Tibial artery (tissue), 4 donors: ENCODE measurements at regions not wholly inside any gene's neighbourhood (a gene's known extent, or its start where the extent isn't known, plus 50 kb on each side); places are given as distances from the start of the nearest gene placed in this dataset.

Experiments
- DNase-seq, 2 donors: peaks; one replicate each; pipeline ENCODE4 v3.0.0-alpha.2; 2019
- H3K27ac ChIP-seq, 2 donors: fragments of 200-600 bp; sonication (generic) in 1 of 2; 1 replicate in 1 of 2; 2 replicates in 1 of 2; pipeline ENCODE4 v1.5.1; 2018 to 2019; ENCODE audit warnings: mild to moderate bottlenecking in 1 of 2
- H3K27me3 ChIP-seq, 2 donors: fragments of 200-600 bp; sonication (generic) in 1 of 2; one replicate each; pipeline versions ENCODE4 v1.5.1 to v1.6.0; 2016 to 2019
- H3K36me3 ChIP-seq, 3 donors: fragments of 200-600 bp; sonication (generic) in 2 of 3; one replicate each; pipeline ENCODE4 v1.5.1; 2016 to 2019; ENCODE audit warnings: mild to moderate bottlenecking in 2 of 3
- H3K4me1 ChIP-seq, 4 donors: fragments of 200-600 bp; sonication (generic) in 2 of 4; 1 replicate in 3 of 4; 2 replicates in 1 of 4; pipeline ENCODE4 v1.5.1; 2016 to 2019
- H3K4me3 ChIP-seq, 2 donors: fragments of 200-600 bp; sonication (generic) in 1 of 2; 1 replicate in 1 of 2; 2 replicates in 1 of 2; pipeline ENCODE4 v1.5.1; 2018 to 2019; ENCODE audit warnings: mild to moderate bottlenecking in 2 of 2
- H3K9me3 ChIP-seq, 3 donors: fragments of 200-600 bp; sonication (generic) in 1 of 3; one replicate each; pipeline ENCODE4 v1.5.1; 2016 to 2019
- intact Hi-C: fragments of 100-400 bp; cut with DNase I; formaldehyde crosslinking; loops from one replicate; pipeline ENCODE4 v1.15.0; 2023; ENCODE audit warnings: low total_unique reads
- TF ChIP-seq, protein P1 (sequence below), 2 experiments: fragments of 200-600 bp in 1 of 2; fragments of 450-650 bp in 1 of 2; IDR thresholded peaks; one replicate each; pipeline ENCODE4 v1.5.1; 2017 to 2019; ENCODE audit warnings: antibody characterized with exemption in 2 of 2, mild to moderate bottlenecking in 1 of 2, moderate library complexity in 1 of 2

DNA sequence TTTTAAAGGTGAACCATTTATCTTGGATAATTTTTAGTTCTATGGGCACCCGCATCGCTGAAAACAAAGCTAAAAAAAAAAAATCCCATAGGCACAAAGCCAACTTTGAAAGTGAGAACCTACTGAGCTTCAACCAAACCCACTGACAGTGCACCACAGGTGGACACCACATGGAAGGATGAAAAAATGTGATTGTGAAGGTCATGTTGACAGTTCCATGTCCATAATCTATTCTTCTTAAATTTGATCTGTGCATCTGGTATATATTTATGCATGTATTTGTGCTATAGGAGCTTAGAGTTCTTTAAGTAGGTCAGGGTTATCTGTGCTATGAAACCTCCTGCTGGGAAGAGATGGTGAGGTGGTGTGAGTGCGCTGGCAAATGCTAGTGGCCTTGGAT lies 374.3 kb downstream of the SPRY1 start:
- H3K4me3 ChIP-seq, result no peak overlapping the region
- H3K9me3 ChIP-seq, result no peaks in the 10 kb centered on the region
- no peak for DNase-seq
- H3K4me1 ChIP-seq, result no peaks in the 10 kb centered on the region
- H3K27ac ChIP-seq, result no peak overlapping the region
- TF ChIP-seq, protein P1, sequence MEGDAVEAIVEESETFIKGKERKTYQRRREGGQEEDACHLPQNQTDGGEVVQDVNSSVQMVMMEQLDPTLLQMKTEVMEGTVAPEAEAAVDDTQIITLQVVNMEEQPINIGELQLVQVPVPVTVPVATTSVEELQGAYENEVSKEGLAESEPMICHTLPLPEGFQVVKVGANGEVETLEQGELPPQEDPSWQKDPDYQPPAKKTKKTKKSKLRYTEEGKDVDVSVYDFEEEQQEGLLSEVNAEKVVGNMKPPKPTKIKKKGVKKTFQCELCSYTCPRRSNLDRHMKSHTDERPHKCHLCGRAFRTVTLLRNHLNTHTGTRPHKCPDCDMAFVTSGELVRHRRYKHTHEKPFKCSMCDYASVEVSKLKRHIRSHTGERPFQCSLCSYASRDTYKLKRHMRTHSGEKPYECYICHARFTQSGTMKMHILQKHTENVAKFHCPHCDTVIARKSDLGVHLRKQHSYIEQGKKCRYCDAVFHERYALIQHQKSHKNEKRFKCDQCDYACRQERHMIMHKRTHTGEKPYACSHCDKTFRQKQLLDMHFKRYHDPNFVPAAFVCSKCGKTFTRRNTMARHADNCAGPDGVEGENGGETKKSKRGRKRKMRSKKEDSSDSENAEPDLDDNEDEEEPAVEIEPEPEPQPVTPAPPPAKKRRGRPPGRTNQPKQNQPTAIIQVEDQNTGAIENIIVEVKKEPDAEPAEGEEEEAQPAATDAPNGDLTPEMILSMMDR (IDR thresholded peaks at IDR 0.05), result no peak
- no peaks in the 10 kb centered on the region for H3K36me3 ChIP-seq
- intact Hi-C loops, result loop anchor here (10.0 kb wide), 1 partner anchor 494 kb away; no protein-coding TSS in a partner anchor
- no peaks in the 10 kb centered on the region for H3K27me3 ChIP-seq

DNA sequence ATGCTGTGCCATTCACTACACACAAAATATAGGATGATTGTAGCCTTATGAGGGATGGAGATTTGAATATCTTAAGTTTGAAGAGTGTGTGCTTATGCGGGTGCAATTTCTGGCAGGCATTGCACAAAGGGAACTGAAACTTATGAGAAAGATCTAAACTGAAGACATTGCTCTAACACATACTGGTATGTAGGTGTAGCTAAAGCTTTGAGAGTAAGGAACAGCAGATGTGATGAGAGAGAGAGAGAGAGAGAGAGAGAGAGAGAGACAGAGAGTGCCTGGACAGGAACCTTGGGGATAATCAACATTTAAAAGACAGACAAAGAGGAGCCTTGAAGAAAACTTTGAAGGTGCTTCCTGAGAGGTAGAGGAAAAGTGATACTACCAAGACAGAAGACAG lies 379.7 kb downstream of the SPRY1 start:
- no peak for DNase-seq
- H3K9me3 ChIP-seq, result no peaks in the 10 kb centered on the region
- intact Hi-C loops, result loop anchor here (10.0 kb wide), 1 partner anchor 489 kb away; no protein-coding TSS in a partner anchor
- no peaks in the 10 kb centered on the region for H3K27me3 ChIP-seq
- H3K27ac ChIP-seq, result no peak overlapping the region
- no peak overlapping the region for H3K4me3 ChIP-seq
- no peaks in the 10 kb centered on the region for H3K36me3 ChIP-seq
- H3K4me1 ChIP-seq, result peaks cover 0 to 10% (median 5%) of the 10 kb centered on the region in 4 donors
- TF ChIP-seq, protein P1 (IDR thresholded peaks at IDR 0.05), result no peak

DNA sequence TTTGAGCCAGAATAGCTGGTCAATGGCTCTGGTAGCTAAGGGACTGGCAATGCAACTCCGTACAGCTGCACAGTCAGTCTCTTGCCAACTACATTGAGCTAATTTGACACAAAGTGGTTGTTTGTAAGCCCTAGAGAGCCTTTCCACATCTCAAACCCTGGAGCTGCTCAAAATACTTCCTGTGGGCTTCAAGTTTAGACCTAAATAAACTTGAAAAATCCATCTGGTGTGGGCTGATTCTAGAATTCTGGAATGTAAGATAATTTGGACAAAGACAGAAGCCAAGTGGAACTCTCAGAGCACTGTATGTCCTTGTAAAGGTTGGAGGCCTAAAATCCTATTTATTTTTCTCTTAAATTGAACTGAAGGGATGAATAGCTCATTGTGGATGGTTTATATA lies 380.8 kb downstream of the SPRY1 start:
- TF ChIP-seq, protein P1 (IDR thresholded peaks at IDR 0.05), result no peak
- no peaks in the 10 kb centered on the region for H3K36me3 ChIP-seq
- peak overlapping the region; percentile 6 to 29 for H3K27ac ChIP-seq
- H3K4me1 ChIP-seq, result peaks cover 0 to 11% (median 5%) of the 10 kb centered on the region in 4 donors
- no peaks in the 10 kb centered on the region for H3K27me3 ChIP-seq
- H3K4me3 ChIP-seq, result no peak overlapping the region
- DNase-seq, result no peak
- no peaks in the 10 kb centered on the region for H3K9me3 ChIP-seq
- intact Hi-C loops, result loop anchor here (10.0 kb wide), 1 partner anchor 487 kb away; no protein-coding TSS in a partner anchor

DNA sequence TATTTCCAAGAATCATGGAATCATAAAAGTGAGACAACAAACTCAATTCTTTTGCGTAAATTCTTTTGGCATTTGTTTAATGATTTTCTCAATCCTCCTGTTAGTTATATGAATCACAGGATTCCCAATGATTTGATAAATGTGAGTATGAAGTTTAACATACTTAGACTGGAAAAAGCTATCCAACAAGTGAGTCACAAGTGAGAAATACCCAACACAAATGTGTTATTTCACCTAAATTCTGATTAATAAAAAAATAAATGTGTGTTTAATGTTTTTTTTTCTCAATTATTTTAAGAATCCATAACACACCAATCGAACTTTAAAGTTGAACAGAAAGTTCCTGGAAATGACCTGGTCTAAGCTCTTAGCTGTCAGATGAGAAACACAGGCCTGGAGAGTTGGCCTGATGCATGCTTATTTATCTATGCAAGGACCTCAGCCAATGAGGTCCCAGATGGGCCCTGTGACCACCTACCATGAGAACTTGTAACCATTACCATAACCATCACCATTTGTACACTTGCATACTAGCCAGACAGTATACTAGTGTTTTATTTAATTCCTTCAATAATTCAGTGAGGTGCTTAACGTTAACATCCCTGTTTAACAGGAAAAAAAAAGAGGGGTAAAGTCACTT lies 386.7 kb downstream of the SPRY1 start:
- intact Hi-C loops, result no loop called here
- no peaks in the 10 kb centered on the region for H3K36me3 ChIP-seq
- TF ChIP-seq, protein P1 (IDR thresholded peaks at IDR 0.05), result no peak
- DNase-seq, result no peak
- peaks cover 0 to 58% (median 14%) of the 10 kb centered on the region in 4 donors for H3K4me1 ChIP-seq
- no peaks in the 10 kb centered on the region for H3K9me3 ChIP-seq
- no peaks in the 10 kb centered on the region for H3K27me3 ChIP-seq
- H3K27ac ChIP-seq, result peak overlapping the region in 1 of 2 donors; percentile 32
- no peak overlapping the region for H3K4me3 ChIP-seq

DNA sequence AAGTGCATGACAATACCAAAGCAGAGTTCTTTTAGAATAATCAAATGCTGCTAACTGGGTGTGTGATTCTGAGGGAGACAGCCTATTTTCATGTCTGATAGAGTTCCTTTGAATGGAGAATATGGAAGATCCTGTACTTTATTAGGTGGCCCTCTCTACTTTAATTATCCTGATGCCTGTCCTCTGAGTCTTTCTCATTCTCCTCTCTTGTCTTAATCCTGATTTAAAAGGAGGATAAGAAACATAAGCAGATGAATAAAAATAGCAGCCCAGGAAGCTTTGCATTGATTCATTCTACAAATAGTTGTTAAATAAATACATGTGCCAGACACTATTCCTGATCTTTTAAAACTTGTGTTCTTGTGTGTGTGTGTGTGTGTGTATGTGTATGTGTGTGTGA lies 387.3 kb downstream of the SPRY1 start:
- Histone ChIP-seq H3K27me3 (no peaks in the 10 kb centered on the region), H3K4me3 (no peak overlapping the region), H3K27ac (peak overlapping the region in 1 of 2 donors; percentile 32), H3K4me1 (peaks cover 0 to 61% (median 14%) of the 10 kb centered on the region in 4 donors), H3K36me3 (no peaks in the 10 kb centered on the region), H3K9me3 (no peaks in the 10 kb centered on the region)
- TF ChIP-seq, protein P1 (IDR thresholded peaks at IDR 0.05), result no peak
- DNase-seq, result no peak
- intact Hi-C loops, result no loop called here
